HepG2 (cell line): ENCODE measurements at regions not wholly inside any gene's neighbourhood (a gene's known extent, or its start where the extent isn't known, plus 50 kb on each side); places are given as distances from the start of the nearest gene placed in this dataset.

Experiments used
- CC2D1A ChIP-seq: sonication (generic); formaldehyde crosslinking; IDR thresholded peaks from 2 replicates; pipeline ENCODE4 v1.8.1; 2023; ENCODE audit warnings: mild to moderate bottlenecking, missing genetic modification reagents
- DR1 ChIP-seq: sonication (generic); formaldehyde crosslinking; IDR thresholded peaks from 2 replicates; pipeline ENCODE4 v1.8.0; 2021; ENCODE audit warnings: mild to moderate bottlenecking, missing genetic modification reagents, inconsistent platforms
- POLR2AphosphoS2 ChIP-seq: IDR thresholded peaks from 2 replicates; pipeline ENCODE4 v1.6.1; 2011; ENCODE audit warnings: low read depth, low read length, improper control_type of control experiment
- RBM39 ChIP-seq: fragments of 200-400 bp; formaldehyde crosslinking; IDR thresholded peaks from one replicate; pipeline ENCODE4 v1.6.1; 2018; ENCODE audit warnings: antibody characterized with exemption, mild to moderate bottlenecking, low read depth, low read length; ENCODE audit not compliant: poor library complexity, severe bottlenecking
- ZBTB38 ChIP-seq: sonication (generic); formaldehyde crosslinking; IDR thresholded peaks from 2 replicates; pipeline ENCODE4 v1.5.1; 2020; ENCODE audit warnings: mild to moderate bottlenecking, missing genetic modification reagents
- ZFP36L1 ChIP-seq: sonication (generic); formaldehyde crosslinking; IDR thresholded peaks from 2 replicates; pipeline ENCODE4 v1.8.0; 2022; ENCODE audit warnings: mild to moderate bottlenecking, missing genetic modification reagents, moderate library complexity
- ZNF382 ChIP-seq: sonication (generic); formaldehyde crosslinking; IDR thresholded peaks from 2 replicates; pipeline ENCODE4 v1.5.0; 2020; ENCODE audit warnings: missing genetic modification reagents, mild to moderate bottlenecking, borderline replicate concordance
- ZNF703 ChIP-seq: sonication (generic); formaldehyde crosslinking; IDR thresholded peaks from 2 replicates; pipeline ENCODE4 v1.5.1; 2020; ENCODE audit warnings: missing genetic modification reagents, mild to moderate bottlenecking, moderate library complexity, borderline replicate concordance
- TF ChIP-seq, protein P1 (sequence below): IDR thresholded peaks from 2 replicates; pipeline ENCODE4 v1.4.0; 2020; ENCODE audit warnings: mild to moderate bottlenecking, missing genetic modification reagents
- TF ChIP-seq, protein P2 (sequence below): sonication (generic); formaldehyde crosslinking; IDR thresholded peaks from 2 replicates; pipeline ENCODE4 v1.4.0; 2020; ENCODE audit warnings: mild to moderate bottlenecking, missing genetic modification reagents
- TF ChIP-seq, protein P3 (sequence below), 2 experiments: fragments of 450-650 bp in 1 of 2; sonication (generic) in 1 of 2; formaldehyde crosslinking in 1 of 2; IDR thresholded peaks; 2 replicates each; pipeline versions ENCODE4 v1.6.1 to v1.8.0; 2016 to 2022; ENCODE audit warnings: antibody characterized with exemption in 1 of 2, mild to moderate bottlenecking in 1 of 2, missing genetic modification reagents in 1 of 2
- TF ChIP-seq, protein P4 (sequence below): sonication (generic); formaldehyde crosslinking; IDR thresholded peaks from 2 replicates; pipeline ENCODE4 v1.4.0; 2020; ENCODE audit warnings: low read depth, missing genetic modification reagents

DNA sequence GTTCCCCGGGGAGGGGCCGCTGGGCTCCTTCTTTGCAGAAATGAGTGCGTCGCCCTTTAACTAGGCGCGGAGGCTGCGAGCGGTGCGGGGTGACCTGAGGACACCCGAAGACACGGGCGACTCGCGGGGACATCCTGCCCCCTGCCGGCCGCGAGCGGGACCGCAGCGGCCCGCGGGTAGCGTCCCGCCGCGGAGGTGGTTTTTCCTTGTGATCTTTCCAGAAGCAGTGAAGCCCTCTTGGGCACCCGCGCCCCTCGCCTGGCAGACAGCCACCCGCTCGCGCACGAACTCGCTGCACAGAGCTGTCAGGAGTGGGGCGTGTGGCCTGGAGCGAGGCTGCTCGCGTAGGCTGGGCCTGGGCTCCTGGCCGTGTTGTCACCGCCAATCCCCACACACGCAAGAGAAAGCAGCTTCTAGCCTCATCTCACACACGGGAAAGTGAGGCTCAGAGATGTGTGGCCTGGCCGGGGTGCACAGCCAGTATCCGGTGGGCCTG is 67.2 kb downstream of the DIO3 start (continued):
- TF ChIP-seq, protein P1, sequence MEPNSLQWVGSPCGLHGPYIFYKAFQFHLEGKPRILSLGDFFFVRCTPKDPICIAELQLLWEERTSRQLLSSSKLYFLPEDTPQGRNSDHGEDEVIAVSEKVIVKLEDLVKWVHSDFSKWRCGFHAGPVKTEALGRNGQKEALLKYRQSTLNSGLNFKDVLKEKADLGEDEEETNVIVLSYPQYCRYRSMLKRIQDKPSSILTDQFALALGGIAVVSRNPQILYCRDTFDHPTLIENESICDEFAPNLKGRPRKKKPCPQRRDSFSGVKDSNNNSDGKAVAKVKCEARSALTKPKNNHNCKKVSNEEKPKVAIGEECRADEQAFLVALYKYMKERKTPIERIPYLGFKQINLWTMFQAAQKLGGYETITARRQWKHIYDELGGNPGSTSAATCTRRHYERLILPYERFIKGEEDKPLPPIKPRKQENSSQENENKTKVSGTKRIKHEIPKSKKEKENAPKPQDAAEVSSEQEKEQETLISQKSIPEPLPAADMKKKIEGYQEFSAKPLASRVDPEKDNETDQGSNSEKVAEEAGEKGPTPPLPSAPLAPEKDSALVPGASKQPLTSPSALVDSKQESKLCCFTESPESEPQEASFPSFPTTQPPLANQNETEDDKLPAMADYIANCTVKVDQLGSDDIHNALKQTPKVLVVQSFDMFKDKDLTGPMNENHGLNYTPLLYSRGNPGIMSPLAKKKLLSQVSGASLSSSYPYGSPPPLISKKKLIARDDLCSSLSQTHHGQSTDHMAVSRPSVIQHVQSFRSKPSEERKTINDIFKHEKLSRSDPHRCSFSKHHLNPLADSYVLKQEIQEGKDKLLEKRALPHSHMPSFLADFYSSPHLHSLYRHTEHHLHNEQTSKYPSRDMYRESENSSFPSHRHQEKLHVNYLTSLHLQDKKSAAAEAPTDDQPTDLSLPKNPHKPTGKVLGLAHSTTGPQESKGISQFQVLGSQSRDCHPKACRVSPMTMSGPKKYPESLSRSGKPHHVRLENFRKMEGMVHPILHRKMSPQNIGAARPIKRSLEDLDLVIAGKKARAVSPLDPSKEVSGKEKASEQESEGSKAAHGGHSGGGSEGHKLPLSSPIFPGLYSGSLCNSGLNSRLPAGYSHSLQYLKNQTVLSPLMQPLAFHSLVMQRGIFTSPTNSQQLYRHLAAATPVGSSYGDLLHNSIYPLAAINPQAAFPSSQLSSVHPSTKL (CRISPR knock-in tag): peak; percentile 61
- TF ChIP-seq ZNF382 (CRISPR knock-in tag) (no peak), RBM39 (peak; percentile 55), ZFP36L1 (CRISPR knock-in tag) (no peak), POLR2AphosphoS2 (no peak), ZBTB38 (no peak), CC2D1A (CRISPR knock-in tag) (no peak), ZNF703 (CRISPR knock-in tag) (no peak), DR1 (CRISPR knock-in tag) (no peak)
- TF ChIP-seq, protein P2, sequence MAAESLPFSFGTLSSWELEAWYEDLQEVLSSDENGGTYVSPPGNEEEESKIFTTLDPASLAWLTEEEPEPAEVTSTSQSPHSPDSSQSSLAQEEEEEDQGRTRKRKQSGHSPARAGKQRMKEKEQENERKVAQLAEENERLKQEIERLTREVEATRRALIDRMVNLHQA (CRISPR knock-in tag): no peak
- TF ChIP-seq, protein P3, sequence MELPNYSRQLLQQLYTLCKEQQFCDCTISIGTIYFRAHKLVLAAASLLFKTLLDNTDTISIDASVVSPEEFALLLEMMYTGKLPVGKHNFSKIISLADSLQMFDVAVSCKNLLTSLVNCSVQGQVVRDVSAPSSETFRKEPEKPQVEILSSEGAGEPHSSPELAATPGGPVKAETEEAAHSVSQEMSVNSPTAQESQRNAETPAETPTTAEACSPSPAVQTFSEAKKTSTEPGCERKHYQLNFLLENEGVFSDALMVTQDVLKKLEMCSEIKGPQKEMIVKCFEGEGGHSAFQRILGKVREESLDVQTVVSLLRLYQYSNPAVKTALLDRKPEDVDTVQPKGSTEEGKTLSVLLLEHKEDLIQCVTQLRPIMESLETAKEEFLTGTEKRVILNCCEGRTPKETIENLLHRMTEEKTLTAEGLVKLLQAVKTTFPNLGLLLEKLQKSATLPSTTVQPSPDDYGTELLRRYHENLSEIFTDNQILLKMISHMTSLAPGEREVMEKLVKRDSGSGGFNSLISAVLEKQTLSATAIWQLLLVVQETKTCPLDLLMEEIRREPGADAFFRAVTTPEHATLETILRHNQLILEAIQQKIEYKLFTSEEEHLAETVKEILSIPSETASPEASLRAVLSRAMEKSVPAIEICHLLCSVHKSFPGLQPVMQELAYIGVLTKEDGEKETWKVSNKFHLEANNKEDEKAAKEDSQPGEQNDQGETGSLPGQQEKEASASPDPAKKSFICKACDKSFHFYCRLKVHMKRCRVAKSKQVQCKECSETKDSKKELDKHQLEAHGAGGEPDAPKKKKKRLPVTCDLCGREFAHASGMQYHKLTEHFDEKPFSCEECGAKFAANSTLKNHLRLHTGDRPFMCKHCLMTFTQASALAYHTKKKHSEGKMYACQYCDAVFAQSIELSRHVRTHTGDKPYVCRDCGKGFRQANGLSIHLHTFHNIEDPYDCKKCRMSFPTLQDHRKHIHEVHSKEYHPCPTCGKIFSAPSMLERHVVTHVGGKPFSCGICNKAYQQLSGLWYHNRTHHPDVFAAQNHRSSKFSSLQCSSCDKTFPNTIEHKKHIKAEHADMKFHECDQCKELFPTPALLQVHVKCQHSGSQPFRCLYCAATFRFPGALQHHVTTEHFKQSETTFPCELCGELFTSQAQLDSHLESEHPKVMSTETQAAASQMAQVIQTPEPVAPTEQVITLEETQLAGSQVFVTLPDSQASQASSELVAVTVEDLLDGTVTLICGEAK (IDR thresholded peaks at IDR 0.05): no peak
- TF ChIP-seq, protein P3 (CRISPR knock-in tag; IDR thresholded peaks at IDR 0.05): no peak
- TF ChIP-seq, protein P4, sequence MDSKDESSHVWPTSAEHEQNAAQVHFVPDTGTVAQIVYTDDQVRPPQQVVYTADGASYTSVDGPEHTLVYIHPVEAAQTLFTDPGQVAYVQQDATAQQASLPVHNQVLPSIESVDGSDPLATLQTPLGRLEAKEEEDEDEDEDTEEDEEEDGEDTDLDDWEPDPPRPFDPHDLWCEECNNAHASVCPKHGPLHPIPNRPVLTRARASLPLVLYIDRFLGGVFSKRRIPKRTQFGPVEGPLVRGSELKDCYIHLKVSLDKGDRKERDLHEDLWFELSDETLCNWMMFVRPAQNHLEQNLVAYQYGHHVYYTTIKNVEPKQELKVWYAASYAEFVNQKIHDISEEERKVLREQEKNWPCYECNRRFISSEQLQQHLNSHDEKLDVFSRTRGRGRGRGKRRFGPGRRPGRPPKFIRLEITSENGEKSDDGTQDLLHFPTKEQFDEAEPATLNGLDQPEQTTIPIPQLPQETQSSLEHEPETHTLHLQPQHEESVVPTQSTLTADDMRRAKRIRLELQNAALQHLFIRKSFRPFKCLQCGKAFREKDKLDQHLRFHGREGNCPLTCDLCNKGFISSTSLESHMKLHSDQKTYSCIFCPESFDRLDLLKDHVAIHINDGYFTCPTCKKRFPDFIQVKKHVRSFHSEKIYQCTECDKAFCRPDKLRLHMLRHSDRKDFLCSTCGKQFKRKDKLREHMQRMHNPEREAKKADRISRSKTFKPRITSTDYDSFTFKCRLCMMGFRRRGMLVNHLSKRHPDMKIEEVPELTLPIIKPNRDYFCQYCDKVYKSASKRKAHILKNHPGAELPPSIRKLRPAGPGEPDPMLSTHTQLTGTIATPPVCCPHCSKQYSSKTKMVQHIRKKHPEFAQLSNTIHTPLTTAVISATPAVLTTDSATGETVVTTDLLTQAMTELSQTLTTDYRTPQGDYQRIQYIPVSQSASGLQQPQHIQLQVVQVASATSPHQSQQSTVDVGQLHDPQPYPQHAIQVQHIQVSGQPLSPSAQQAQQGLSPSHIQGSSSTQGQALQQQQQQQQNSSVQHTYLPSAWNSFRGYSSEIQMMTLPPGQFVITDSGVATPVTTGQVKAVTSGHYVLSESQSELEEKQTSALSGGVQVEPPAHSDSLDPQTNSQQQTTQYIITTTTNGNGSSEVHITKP: no peak
